Osteocyte (in vitro differentiated cells): ENCODE measurements at regions not wholly inside any gene's neighbourhood (a gene's known extent, or its start where the extent isn't known, plus 50 kb on each side); places are given as distances from the start of the nearest gene placed in this dataset.

ENCODE experiments used
- DNase-seq: peaks from one replicate; pipeline ENCODE4 v3.0.0; 2021; ENCODE audit warnings: mixed read lengths; ENCODE audit not compliant: unreplicated experiment; ENCODE audit errors: extremely low spot score
- H3K27ac Mint-ChIP-seq: one replicate; pipeline ENCODE4 v1.8.0; 2021; ENCODE audit warnings: mild to moderate bottlenecking, mixed read lengths; ENCODE audit not compliant: unreplicated experiment
- H3K27me3 Mint-ChIP-seq: one replicate; pipeline ENCODE4 v1.8.0; 2021; ENCODE audit warnings: mixed read lengths; ENCODE audit not compliant: unreplicated experiment
- H3K36me3 Mint-ChIP-seq: one replicate; pipeline ENCODE4 v1.8.0; 2021; ENCODE audit warnings: mixed read lengths; ENCODE audit not compliant: unreplicated experiment
- H3K4me1 Mint-ChIP-seq: one replicate; pipeline ENCODE4 v1.8.0; 2021; ENCODE audit warnings: mixed read lengths; ENCODE audit not compliant: unreplicated experiment
- H3K4me3 Mint-ChIP-seq: one replicate; pipeline ENCODE4 v1.8.0; 2021; ENCODE audit warnings: mild to moderate bottlenecking, moderate library complexity, mixed read lengths; ENCODE audit not compliant: unreplicated experiment
- H3K9me3 Mint-ChIP-seq: one replicate; pipeline ENCODE4 v1.8.0; 2021; ENCODE audit warnings: mixed read lengths; ENCODE audit not compliant: unreplicated experiment
- CTCF ChIP-seq: fragments of 200-600 bp; sonication (generic); IDR thresholded peaks from 2 replicates; pipeline ENCODE4 v1.5.0; 2021; ENCODE audit warnings: antibody characterized with exemption, mild to moderate bottlenecking, moderate library complexity

GRCh38 chr5:56523790-56524575 is 290.9 kb upstream of the ANKRD55 start:
- Mint-ChIP-seq H3K27me3 (no peaks in the 10 kb centered on the region), H3K4me1 (no peaks in the 10 kb centered on the region), H3K27ac (no peak overlapping the region), H3K4me3 (no peak overlapping the region), H3K36me3 (no peaks in the 10 kb centered on the region), H3K9me3 (no peaks in the 10 kb centered on the region)
- no peak for DNase-seq
- TF ChIP-seq CTCF = no peak

GRCh38 chr5:56522960-56523359 is 289.8 kb upstream of the ANKRD55 start:
- no peaks in the 10 kb centered on the region for H3K9me3 Mint-ChIP-seq
- no peaks in the 10 kb centered on the region for H3K36me3 Mint-ChIP-seq
- DNase-seq = no peak
- no peak overlapping the region for H3K27ac Mint-ChIP-seq
- no peaks in the 10 kb centered on the region for H3K4me1 Mint-ChIP-seq
- no peak for TF ChIP-seq CTCF
- no peaks in the 10 kb centered on the region for H3K27me3 Mint-ChIP-seq
- H3K4me3 Mint-ChIP-seq = no peak overlapping the region

GRCh38 chr5:56522169-56522568 is 289.0 kb upstream of the ANKRD55 start:
- Mint-ChIP-seq H3K4me3 (no peak overlapping the region), H3K9me3 (no peaks in the 10 kb centered on the region), H3K4me1 (no peaks in the 10 kb centered on the region), H3K36me3 (no peaks in the 10 kb centered on the region), H3K27me3 (no peaks in the 10 kb centered on the region), H3K27ac (no peak overlapping the region)
- DNase-seq = no peak
- TF ChIP-seq CTCF = no peak

- H3K36me3 Mint-ChIP-seq = no peaks in the 10 kb centered on the region
- no peak overlapping the region for H3K27ac Mint-ChIP-seq
- H3K9me3 Mint-ChIP-seq = no peaks in the 10 kb centered on the region
- TF ChIP-seq CTCF = no peak
- no peaks in the 10 kb centered on the region for H3K27me3 Mint-ChIP-seq
- H3K4me3 Mint-ChIP-seq = no peak overlapping the region
- H3K4me1 Mint-ChIP-seq = no peaks in the 10 kb centered on the region
- no peak for DNase-seq
These were observed 288.0 kb upstream of the ANKRD55 start for GRCh38 chr5:56520986-56521730.

- Mint-ChIP-seq H3K4me1 (peaks cover 2% of the 10 kb centered on the region), H3K4me3 (no peak overlapping the region), H3K36me3 (no peaks in the 10 kb centered on the region), H3K27ac (no peak overlapping the region), H3K9me3 (no peaks in the 10 kb centered on the region), H3K27me3 (no peaks in the 10 kb centered on the region)
- no peak for DNase-seq
- no peak for TF ChIP-seq CTCF
These were observed 285.7 kb upstream of the ANKRD55 start for GRCh38 chr5:56518820-56519219.
